ENCODE measurements at regions not wholly inside any gene's neighbourhood (a gene's known extent, or its start where the extent isn't known, plus 50 kb on each side); places are given as distances from the start of the nearest gene placed in this dataset.

- no peak overlapping the region for H3K4me3 Mint-ChIP-seq
- H3K36me3 Mint-ChIP-seq (ENCODE audit: low read depth) = no peaks in the 10 kb centered on the region
- peak; percentile 13 for DNase-seq (ENCODE audit: low spot score)
- Histone ChIP-seq H3K27me3 (ENCODE audit: insufficient read depth) (no peaks in the 10 kb centered on the region), H3K4me2 (no peak overlapping the region), H3K79me2 (replicated peaks; ENCODE audit: insufficient read depth) (no peaks in the 10 kb centered on the region), H2AFZ (no peak overlapping the region), H4K20me1 (replicated peaks; ENCODE audit: insufficient read depth) (no peaks in the 10 kb centered on the region), H3K36me3 (ENCODE audit: insufficient read depth) (no peaks in the 10 kb centered on the region), H3K4me1 (ENCODE audit: insufficient read depth) (no peaks in the 10 kb centered on the region), H3F3A (replicated peaks; ENCODE audit: low read depth) (no peaks in the 10 kb centered on the region), H3K27ac (ENCODE audit: low read depth) (no peak overlapping the region), H3K4me3 (no peak overlapping the region), H3K9me2 (ENCODE audit: insufficient read depth) (no peaks in the 10 kb centered on the region)
- no peaks in the 10 kb centered on the region for H3K4me1 Mint-ChIP-seq
- peaks cover 2% of the 10 kb centered on the region for H3K27me3 Mint-ChIP-seq (ENCODE audit: insufficient read depth, low read depth, poor library complexity)
- ATAC-seq = no peak
- H3K9me3 Mint-ChIP-seq = no peaks in the 10 kb centered on the region
- TF ChIP-seq, protein P1, sequence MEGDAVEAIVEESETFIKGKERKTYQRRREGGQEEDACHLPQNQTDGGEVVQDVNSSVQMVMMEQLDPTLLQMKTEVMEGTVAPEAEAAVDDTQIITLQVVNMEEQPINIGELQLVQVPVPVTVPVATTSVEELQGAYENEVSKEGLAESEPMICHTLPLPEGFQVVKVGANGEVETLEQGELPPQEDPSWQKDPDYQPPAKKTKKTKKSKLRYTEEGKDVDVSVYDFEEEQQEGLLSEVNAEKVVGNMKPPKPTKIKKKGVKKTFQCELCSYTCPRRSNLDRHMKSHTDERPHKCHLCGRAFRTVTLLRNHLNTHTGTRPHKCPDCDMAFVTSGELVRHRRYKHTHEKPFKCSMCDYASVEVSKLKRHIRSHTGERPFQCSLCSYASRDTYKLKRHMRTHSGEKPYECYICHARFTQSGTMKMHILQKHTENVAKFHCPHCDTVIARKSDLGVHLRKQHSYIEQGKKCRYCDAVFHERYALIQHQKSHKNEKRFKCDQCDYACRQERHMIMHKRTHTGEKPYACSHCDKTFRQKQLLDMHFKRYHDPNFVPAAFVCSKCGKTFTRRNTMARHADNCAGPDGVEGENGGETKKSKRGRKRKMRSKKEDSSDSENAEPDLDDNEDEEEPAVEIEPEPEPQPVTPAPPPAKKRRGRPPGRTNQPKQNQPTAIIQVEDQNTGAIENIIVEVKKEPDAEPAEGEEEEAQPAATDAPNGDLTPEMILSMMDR (conservative IDR thresholded peaks at IDR 0.05; ENCODE audit: low read depth in 2 of 2) = no peak
- TF ChIP-seq STAT1 (IDR thresholded peaks at IDR 0.05; ENCODE audit: unreplicated experiment) = no peak
- no peak for TF ChIP-seq CREB1 (CRISPR knock-in tag; IDR thresholded peaks at IDR 0.05; ENCODE audit: low read depth)
- TF ChIP-seq EZH2 (IDR thresholded peaks at IDR 0.05; ENCODE audit: low read depth, unreplicated experiment) = no peak
- no peak for TF ChIP-seq ZNF331 (CRISPR knock-in tag; IDR thresholded peaks at IDR 0.05; ENCODE audit: low read depth)
- TF ChIP-seq ETS1 (IDR thresholded peaks at IDR 0.05) = no peak
- TF ChIP-seq EZH2phosphoT487 (IDR thresholded peaks at IDR 0.05; ENCODE audit: unreplicated experiment) = no peak
- no peak for TF ChIP-seq ZNF462 (CRISPR knock-in tag; IDR thresholded peaks at IDR 0.05)
- TF ChIP-seq ZNF114 (CRISPR knock-in tag; IDR thresholded peaks at IDR 0.05) = no peak
- TF ChIP-seq POLR2AphosphoS5 (IDR thresholded peaks at IDR 0.05; ENCODE audit: low read depth) = no peak
- TF ChIP-seq, protein P2, sequence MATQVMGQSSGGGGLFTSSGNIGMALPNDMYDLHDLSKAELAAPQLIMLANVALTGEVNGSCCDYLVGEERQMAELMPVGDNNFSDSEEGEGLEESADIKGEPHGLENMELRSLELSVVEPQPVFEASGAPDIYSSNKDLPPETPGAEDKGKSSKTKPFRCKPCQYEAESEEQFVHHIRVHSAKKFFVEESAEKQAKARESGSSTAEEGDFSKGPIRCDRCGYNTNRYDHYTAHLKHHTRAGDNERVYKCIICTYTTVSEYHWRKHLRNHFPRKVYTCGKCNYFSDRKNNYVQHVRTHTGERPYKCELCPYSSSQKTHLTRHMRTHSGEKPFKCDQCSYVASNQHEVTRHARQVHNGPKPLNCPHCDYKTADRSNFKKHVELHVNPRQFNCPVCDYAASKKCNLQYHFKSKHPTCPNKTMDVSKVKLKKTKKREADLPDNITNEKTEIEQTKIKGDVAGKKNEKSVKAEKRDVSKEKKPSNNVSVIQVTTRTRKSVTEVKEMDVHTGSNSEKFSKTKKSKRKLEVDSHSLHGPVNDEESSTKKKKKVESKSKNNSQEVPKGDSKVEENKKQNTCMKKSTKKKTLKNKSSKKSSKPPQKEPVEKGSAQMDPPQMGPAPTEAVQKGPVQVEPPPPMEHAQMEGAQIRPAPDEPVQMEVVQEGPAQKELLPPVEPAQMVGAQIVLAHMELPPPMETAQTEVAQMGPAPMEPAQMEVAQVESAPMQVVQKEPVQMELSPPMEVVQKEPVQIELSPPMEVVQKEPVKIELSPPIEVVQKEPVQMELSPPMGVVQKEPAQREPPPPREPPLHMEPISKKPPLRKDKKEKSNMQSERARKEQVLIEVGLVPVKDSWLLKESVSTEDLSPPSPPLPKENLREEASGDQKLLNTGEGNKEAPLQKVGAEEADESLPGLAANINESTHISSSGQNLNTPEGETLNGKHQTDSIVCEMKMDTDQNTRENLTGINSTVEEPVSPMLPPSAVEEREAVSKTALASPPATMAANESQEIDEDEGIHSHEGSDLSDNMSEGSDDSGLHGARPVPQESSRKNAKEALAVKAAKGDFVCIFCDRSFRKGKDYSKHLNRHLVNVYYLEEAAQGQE (IDR thresholded peaks at IDR 0.05; ENCODE audit: unreplicated experiment) = no peak
- no peak for TF ChIP-seq JUNB (IDR thresholded peaks at IDR 0.05; ENCODE audit: unreplicated experiment)
- TF ChIP-seq NANOG (IDR thresholded peaks at IDR 0.05; ENCODE audit: borderline replicate concordance) = no peak
- no peak overlapping the region for H3K27ac Mint-ChIP-seq
Measured at GRCh38 chr6:113381959-113382358, 475.2 kb upstream of the MARCKS start.
